ENCODE measurements at regions not wholly inside any gene's neighbourhood (a gene's known extent, or its start where the extent isn't known, plus 50 kb on each side); places are given as distances from the start of the nearest gene placed in this dataset.

DNA sequence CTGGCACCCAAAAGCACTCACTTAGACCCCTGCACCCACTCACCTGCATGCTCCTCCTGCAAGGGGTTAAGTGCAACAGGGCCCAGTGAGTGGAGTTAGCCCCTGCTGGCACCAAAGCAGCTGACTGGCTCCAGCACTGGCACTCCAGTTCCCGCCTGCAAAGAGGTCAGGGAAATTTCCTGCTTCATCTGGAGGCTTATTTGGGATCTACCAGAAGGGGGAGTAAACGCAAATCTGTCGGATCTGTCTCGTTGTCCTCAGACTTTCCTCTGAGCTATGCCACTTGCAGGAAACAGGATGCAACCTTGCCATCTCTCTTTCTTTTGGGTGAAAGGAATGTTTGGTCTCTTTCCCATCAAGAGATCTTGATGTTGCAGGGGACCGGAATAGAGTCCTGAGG, 435.6 kb downstream of the PCDH10 start:
- H3K56ac ChIP-seq (ENCODE audit: insufficient read length, low read depth, low read length), result no peak overlapping the region
- H4K20me1 ChIP-seq (ENCODE audit: control insufficient read depth, insufficient read depth, insufficient read length), result no peaks in the 10 kb centered on the region
- H3K27ac ChIP-seq (ENCODE audit: insufficient read length, low read depth, low read length), result no peak overlapping the region
- no peak overlapping the region for H2AK5ac ChIP-seq (ENCODE audit: insufficient read length, low read length)
- no peak overlapping the region for H3K27ac Mint-ChIP-seq
- H2BK5ac ChIP-seq (ENCODE audit: insufficient read length, low read length), result no peak overlapping the region
- no peak overlapping the region for H4K8ac ChIP-seq (replicated peaks; ENCODE audit: insufficient read length, low read depth, low read length)
- no peak overlapping the region for H4K91ac ChIP-seq (ENCODE audit: insufficient read length, low read depth, low read length)
- H3K4ac ChIP-seq (ENCODE audit: low read depth, low read length), result no peak overlapping the region
- H3K79me2 ChIP-seq (ENCODE audit: insufficient read depth, low read length), result no peaks in the 10 kb centered on the region; the same call in 1 of the 2 replicates
- H3T11ph ChIP-seq (ENCODE audit: low read length), result no peak overlapping the region
- no peak overlapping the region for H3K18ac ChIP-seq (ENCODE audit: insufficient read length, low read depth, low read length)
- no peak overlapping the region for H2BK20ac ChIP-seq (ENCODE audit: low read depth, low read length, poor library complexity, severe bottlenecking)
- H2AFZ ChIP-seq (ENCODE audit: low read length), result no peak overlapping the region
- H2BK120ac ChIP-seq (ENCODE audit: low read depth, low read length, poor library complexity, severe bottlenecking), result no peak overlapping the region
- WGBS (ENCODE audit: extremely low coverage, insufficient read length, low lambda C conversion rate), result no CpG with 5 or more reads among the region's 5 CpGs
- no peaks in the 10 kb centered on the region; the same call in 1 of the 2 replicates for H3K27me3 Mint-ChIP-seq (ENCODE audit: low read depth)
- H3K4me1 Mint-ChIP-seq, result peaks cover 2 to 5% of the 10 kb centered on the region in 2 experiments; a peak in 3 of 4 replicates
- no peaks in the 10 kb centered on the region for H3K27me3 ChIP-seq (ENCODE audit: insufficient read depth, low read length)
- no peak overlapping the region for H3K4me3 Mint-ChIP-seq
- no peak overlapping the region for H4K5ac ChIP-seq (ENCODE audit: insufficient read length, low read depth, low read length)
- H2BK15ac ChIP-seq (ENCODE audit: low read depth, low read length), result no peak overlapping the region
- H3K14ac ChIP-seq (ENCODE audit: insufficient read depth, low read length), result no peak overlapping the region
- H3K36me3 Mint-ChIP-seq (ENCODE audit: insufficient read depth in 1 of 3, low read depth in 3 of 3), result peaks cover 2 to 18% (median 5%) of the 10 kb centered on the region in 3 experiments; a peak in 6 of 7 replicates
- H3K4me1 ChIP-seq (ENCODE audit: insufficient read depth, low read length), result no peaks in the 10 kb centered on the region
- no peak overlapping the region for H3K4me2 ChIP-seq (ENCODE audit: insufficient read depth, insufficient read length, low read length)
- peaks cover 6 to 9% of the 10 kb centered on the region in 2 experiments; a peak in 4 of 5 replicates for H3K9me3 Mint-ChIP-seq
- no peak overlapping the region for H3K9ac ChIP-seq (ENCODE audit: extremely low read depth, insufficient read length, low read length)
- no peaks in the 10 kb centered on the region for H3K23me2 ChIP-seq (ENCODE audit: insufficient read length, low read depth, low read length, poor library complexity, severe bottlenecking)
- no peak overlapping the region for H3K23ac ChIP-seq (ENCODE audit: insufficient read length, low read depth, low read length)
- TF ChIP-seq, protein P1, sequence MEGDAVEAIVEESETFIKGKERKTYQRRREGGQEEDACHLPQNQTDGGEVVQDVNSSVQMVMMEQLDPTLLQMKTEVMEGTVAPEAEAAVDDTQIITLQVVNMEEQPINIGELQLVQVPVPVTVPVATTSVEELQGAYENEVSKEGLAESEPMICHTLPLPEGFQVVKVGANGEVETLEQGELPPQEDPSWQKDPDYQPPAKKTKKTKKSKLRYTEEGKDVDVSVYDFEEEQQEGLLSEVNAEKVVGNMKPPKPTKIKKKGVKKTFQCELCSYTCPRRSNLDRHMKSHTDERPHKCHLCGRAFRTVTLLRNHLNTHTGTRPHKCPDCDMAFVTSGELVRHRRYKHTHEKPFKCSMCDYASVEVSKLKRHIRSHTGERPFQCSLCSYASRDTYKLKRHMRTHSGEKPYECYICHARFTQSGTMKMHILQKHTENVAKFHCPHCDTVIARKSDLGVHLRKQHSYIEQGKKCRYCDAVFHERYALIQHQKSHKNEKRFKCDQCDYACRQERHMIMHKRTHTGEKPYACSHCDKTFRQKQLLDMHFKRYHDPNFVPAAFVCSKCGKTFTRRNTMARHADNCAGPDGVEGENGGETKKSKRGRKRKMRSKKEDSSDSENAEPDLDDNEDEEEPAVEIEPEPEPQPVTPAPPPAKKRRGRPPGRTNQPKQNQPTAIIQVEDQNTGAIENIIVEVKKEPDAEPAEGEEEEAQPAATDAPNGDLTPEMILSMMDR (conservative IDR thresholded peaks at IDR 0.05), result peak; percentile 58
- H2BK12ac ChIP-seq (ENCODE audit: insufficient read length, low read depth, low read length), result no peak overlapping the region
- no peaks in the 10 kb centered on the region for H3K79me1 ChIP-seq (ENCODE audit: insufficient read depth, low read depth, low read length, poor library complexity, severe bottlenecking)
- peak; percentile 67 for DNase-seq
- no peaks in the 10 kb centered on the region for H3K9me3 ChIP-seq (ENCODE audit: control insufficient read depth, low read depth, low read length)

Data from H9 (cell line).